T47D (cell line): ENCODE measurements at regions not wholly inside any gene's neighbourhood (a gene's known extent, or its start where the extent isn't known, plus 50 kb on each side); places are given as distances from the start of the nearest gene placed in this dataset.

Experiments
- DNase-seq, 2 experiments: peaks; one replicate each; pipeline versions ENCODE4 v3.0.0 to v3.0.0-alpha.2; 2011 to 2012; ENCODE audit warnings: low read depth in 1 of 2, low spot score in 1 of 2
- JUND ChIP-seq: IDR thresholded peaks from 2 replicates; pipeline ENCODE4 v1.6.1; 2012; ENCODE audit warnings: low read depth
- in situ Hi-C: cut with HindIII; loops from 2 replicates; pipeline ENCODE4 v1.10.0; 2016; ENCODE audit warnings: low sequenced_read_pairs, low pct_unique_long_range_greater_than_20kb

- no peak for DNase-seq
Measured at GRCh38 chr2:183919167-183919566, 679.2 kb upstream of the ZNF804A start.

DNA sequence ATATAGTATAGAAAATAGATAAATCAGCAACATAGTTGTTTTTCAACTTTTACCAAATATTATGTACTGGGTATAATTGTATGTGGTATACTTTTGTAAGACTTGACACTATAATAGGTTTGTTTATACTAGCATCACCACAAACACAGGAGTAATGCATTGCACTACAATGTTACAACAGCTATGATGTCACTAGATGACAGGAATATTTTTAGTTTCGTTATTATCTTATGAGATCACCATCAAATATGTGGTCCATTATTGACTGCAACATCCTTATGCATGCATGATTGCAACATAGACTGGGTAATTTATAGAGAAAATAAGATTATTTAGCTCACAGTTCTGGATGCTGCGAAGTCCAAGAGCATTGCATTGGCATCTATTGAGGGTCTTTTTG is 678.4 kb upstream of the ZNF804A start:
- TF ChIP-seq JUND: no peak
- in situ Hi-C loops: no loop called here

More at GRCh38 chr2:183919167-183919566, 679.2 kb upstream of the ZNF804A start:
- in situ Hi-C loops: no loop called here
- TF ChIP-seq JUND: no peak

GRCh38 chr2:183925281-183925680 is 673.0 kb upstream of the ZNF804A start:
- no peak for TF ChIP-seq JUND
- in situ Hi-C loops: no loop called here
- no peak for DNase-seq

More for the DNA sequence above, 678.4 kb upstream of the ZNF804A start:
- no peak for DNase-seq

DNA sequence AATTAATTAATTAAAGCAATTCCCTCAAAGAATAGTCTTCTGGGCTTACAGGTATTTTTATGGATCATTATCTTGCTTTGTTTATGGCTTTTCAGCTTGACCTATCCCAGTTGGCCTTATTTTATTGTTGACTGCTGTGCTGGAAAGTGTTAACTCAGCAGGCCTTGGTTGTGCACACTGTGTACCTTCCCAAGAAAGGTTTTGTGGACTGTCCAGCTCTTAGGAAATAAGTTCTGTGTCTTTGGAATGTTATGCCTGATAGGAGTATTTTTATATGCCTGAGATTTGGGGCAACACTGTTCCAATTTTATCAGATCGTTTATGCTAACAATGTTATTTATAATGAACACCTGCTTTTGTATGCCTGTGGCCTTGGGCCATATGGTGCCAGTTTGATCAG is 671.9 kb upstream of the ZNF804A start:
- DNase-seq: peak in 1 of 2 experiments; percentile 41
- TF ChIP-seq JUND: no peak
- in situ Hi-C loops: no loop called here

GRCh38 chr2:183927406-183928325 is 670.7 kb upstream of the ZNF804A start:
- DNase-seq: no peak
- in situ Hi-C loops: no loop called here
- TF ChIP-seq JUND: no peak

DNA sequence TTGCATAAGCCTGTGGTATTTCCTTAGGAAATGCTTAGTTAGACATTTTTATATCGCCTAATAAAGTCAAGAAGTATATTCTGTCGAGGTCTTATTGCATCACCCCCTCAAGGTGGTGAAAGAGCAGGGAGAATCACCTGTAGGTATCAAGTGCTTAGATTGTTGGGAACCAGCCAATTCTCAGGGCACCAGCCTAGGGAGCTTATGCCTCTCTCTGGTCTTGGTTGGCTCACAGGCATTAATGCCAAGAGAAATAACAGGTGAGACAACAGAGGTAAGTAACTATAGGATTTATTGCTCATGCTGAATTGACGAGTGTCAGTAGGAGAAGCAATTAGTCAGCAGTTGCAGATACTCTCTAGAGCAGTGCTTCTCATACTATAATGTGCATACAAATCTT is 663.3 kb upstream of the ZNF804A start:
- peak in 1 of 2 experiments; percentile 1 for DNase-seq
- no peak for TF ChIP-seq JUND
- in situ Hi-C loops: no loop called here

- TF ChIP-seq JUND: no peak
- DNase-seq: no peak
- in situ Hi-C loops: no loop called here
Measured at GRCh38 chr2:183937220-183937619, 661.1 kb upstream of the ZNF804A start.

GRCh38 chr2:183946193-183946592 is 652.1 kb upstream of the ZNF804A start:
- in situ Hi-C loops: no loop called here
- TF ChIP-seq JUND: no peak
- no peak for DNase-seq

- TF ChIP-seq JUND: no peak
- DNase-seq: no peak
- in situ Hi-C loops: no loop called here
Measured at GRCh38 chr2:183948861-183949260, 649.5 kb upstream of the ZNF804A start.

- no peak for DNase-seq
- in situ Hi-C loops: no loop called here
- no peak for TF ChIP-seq JUND
Measured at GRCh38 chr2:183950673-183951072, 647.7 kb upstream of the ZNF804A start.

GRCh38 chr2:183951630-183952029 is 646.7 kb upstream of the ZNF804A start:
- DNase-seq: peak in 1 of 2 experiments; percentile 3
- no peak for TF ChIP-seq JUND
- in situ Hi-C loops: no loop called here

DNA sequence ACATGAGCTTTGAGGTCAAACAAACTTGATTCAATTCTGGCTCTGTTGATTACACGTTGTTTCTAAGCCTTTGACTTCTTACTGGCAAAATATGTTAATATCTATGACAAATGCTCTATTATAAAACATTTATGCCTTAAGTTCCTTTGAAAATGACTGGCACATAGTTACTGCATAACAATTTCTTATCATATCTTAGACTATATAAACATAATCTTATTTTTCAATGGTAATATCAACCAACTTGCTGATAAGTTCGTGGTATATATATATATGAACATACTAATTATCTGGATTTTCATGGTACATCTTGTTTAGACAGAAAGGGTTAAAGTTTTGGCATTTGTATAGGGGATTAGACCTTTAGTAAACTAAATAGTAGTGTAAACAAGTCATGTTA is 645.6 kb upstream of the ZNF804A start:
- in situ Hi-C loops: no loop called here

GRCh38 chr2:183963609-183964008 is 634.7 kb upstream of the ZNF804A start:
- no peak for TF ChIP-seq JUND
- no peak for DNase-seq
- in situ Hi-C loops: no loop called here

More for the DNA sequence above, 645.6 kb upstream of the ZNF804A start:
- no peak for TF ChIP-seq JUND
- no peak for DNase-seq

DNA sequence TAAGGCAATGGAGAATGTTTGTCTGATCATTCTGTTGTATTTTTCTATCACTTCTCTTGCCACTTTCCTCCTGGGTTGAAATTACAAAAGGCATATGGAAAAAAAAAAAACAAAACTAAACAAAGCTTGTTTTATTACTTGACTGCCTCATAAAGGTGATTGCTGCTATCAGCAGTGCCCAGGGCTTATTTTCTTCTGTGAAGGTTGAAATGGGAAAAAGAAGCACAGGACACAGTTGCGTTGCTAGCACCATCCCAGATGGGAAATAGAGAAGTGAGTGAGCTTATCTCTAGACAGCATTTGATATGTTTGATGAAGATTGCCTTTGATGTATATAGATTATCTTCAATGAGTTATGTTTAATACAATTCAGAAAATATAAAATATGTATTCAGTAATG is 633.8 kb upstream of the ZNF804A start:
- DNase-seq: no peak
- in situ Hi-C loops: no loop called here
- no peak for TF ChIP-seq JUND
